ENCODE measurements at regions not wholly inside any gene's neighbourhood (a gene's known extent, or its start where the extent isn't known, plus 50 kb on each side); places are given as distances from the start of the nearest gene placed in this dataset.

DNA sequence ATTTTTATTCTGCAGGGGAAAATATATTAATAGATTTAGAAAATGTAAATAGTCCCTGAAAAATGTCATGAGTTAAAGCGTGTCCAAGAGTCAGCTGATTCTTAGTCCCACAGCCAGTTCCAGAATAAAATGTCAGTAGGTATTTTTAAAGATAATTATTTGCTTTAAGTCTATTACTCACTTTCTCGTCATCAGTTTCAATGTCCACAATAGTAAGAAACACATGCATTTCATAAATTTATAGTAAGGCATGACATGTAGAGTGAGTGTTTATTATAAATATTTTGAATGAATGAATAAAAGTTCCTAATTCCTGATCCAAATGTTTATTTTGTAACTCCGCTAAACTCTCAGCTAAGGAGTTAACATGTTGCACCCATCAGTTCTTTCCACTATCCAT lies 1044.0 kb upstream of the PIK3C3 start:
- Histone ChIP-seq H3K79me2 (ENCODE audit: insufficient read depth, low read depth) (no peaks in the 10 kb centered on the region), H3K27ac (no peak overlapping the region), H2AFZ (ENCODE audit: low read depth) (no peak overlapping the region), H3K36me3 (ENCODE audit: insufficient read depth) (no peaks in the 10 kb centered on the region), H3K4me1 (ENCODE audit: low read depth, poor library complexity, severe bottlenecking) (peaks cover 7% of the 10 kb centered on the region), H3K9ac (no peak overlapping the region), H4K20me1 (ENCODE audit: insufficient read depth) (no peaks in the 10 kb centered on the region), H3K4me2 (no peak overlapping the region), H3K4me3 (IDR thresholded peaks at IDR 0.05; ENCODE audit: insufficient read depth, low read depth, low read length) (no peak overlapping the region), H3K27me3 (ENCODE audit: insufficient read depth, low read depth) (no peaks in the 10 kb centered on the region)
- TF ChIP-seq, protein P1, sequence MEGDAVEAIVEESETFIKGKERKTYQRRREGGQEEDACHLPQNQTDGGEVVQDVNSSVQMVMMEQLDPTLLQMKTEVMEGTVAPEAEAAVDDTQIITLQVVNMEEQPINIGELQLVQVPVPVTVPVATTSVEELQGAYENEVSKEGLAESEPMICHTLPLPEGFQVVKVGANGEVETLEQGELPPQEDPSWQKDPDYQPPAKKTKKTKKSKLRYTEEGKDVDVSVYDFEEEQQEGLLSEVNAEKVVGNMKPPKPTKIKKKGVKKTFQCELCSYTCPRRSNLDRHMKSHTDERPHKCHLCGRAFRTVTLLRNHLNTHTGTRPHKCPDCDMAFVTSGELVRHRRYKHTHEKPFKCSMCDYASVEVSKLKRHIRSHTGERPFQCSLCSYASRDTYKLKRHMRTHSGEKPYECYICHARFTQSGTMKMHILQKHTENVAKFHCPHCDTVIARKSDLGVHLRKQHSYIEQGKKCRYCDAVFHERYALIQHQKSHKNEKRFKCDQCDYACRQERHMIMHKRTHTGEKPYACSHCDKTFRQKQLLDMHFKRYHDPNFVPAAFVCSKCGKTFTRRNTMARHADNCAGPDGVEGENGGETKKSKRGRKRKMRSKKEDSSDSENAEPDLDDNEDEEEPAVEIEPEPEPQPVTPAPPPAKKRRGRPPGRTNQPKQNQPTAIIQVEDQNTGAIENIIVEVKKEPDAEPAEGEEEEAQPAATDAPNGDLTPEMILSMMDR (conservative IDR thresholded peaks at IDR 0.05; ENCODE audit: low read depth, low read length) = no peak

DNA sequence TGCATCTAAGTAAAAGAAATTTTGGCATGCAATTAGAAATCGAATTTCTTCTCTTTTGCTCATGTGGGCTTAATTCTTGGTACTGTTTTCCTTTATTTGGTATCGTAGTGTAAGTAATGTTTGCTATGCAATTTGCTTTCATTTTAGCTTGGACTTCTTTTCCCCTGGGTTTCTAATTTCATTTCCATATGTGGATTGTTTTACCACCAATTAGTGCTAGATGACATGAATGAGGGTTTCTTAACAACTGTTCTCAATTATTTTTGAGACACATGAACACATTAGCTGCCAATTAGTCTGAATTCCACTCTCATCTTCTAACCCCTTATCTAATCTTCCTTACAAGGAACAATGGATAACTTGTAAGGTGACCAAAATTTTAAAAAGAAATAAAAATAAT lies 1047.2 kb upstream of the PIK3C3 start:
- no peak overlapping the region for H2AFZ ChIP-seq (ENCODE audit: low read depth)
- H3K36me3 ChIP-seq (ENCODE audit: insufficient read depth) = no peaks in the 10 kb centered on the region
- H3K27ac ChIP-seq = no peak overlapping the region
- H3K79me2 ChIP-seq (ENCODE audit: insufficient read depth, low read depth) = no peaks in the 10 kb centered on the region
- H3K4me1 ChIP-seq (ENCODE audit: low read depth, poor library complexity, severe bottlenecking) = peaks cover under 1% of the 10 kb centered on the region
- H4K20me1 ChIP-seq (ENCODE audit: insufficient read depth) = no peaks in the 10 kb centered on the region
- no peak overlapping the region for H3K4me2 ChIP-seq
- TF ChIP-seq, protein P1 (conservative IDR thresholded peaks at IDR 0.05; ENCODE audit: low read depth, low read length) = no peak
- H3K4me3 ChIP-seq (IDR thresholded peaks at IDR 0.05; ENCODE audit: insufficient read depth, low read depth, low read length) = no peak overlapping the region
- no peak overlapping the region for H3K9ac ChIP-seq
- no peaks in the 10 kb centered on the region for H3K27me3 ChIP-seq (ENCODE audit: insufficient read depth, low read depth)

DNA sequence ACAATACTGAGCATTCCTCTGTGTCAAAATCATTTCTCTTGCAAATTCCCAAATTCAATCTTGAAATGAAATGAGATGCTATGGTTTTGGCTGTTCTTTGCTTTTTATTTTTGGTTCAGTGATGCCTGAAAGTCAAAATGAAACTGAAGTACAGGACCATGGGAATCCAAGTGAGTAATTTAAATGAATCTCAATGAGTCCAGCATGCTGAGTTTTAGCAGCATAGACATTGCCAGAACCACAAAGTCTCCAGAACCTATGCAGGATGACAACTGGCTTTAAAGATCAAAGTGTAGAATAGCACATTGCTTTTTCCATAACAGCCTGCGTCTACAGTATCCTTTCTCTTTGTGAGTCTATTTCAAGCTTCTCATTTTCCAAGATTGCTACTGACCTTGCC lies 1050.7 kb upstream of the PIK3C3 start:
- H3K9ac ChIP-seq = no peak overlapping the region
- no peaks in the 10 kb centered on the region for H3K36me3 ChIP-seq (ENCODE audit: insufficient read depth)
- H3K4me2 ChIP-seq = no peak overlapping the region
- no peaks in the 10 kb centered on the region for H3K79me2 ChIP-seq (ENCODE audit: insufficient read depth, low read depth)
- H4K20me1 ChIP-seq (ENCODE audit: insufficient read depth) = no peaks in the 10 kb centered on the region
- no peaks in the 10 kb centered on the region for H3K4me1 ChIP-seq (ENCODE audit: low read depth, poor library complexity, severe bottlenecking)
- H3K27ac ChIP-seq = no peak overlapping the region
- H3K4me3 ChIP-seq (IDR thresholded peaks at IDR 0.05; ENCODE audit: insufficient read depth, low read depth, low read length) = no peak overlapping the region
- H3K27me3 ChIP-seq (ENCODE audit: insufficient read depth, low read depth) = no peaks in the 10 kb centered on the region
- H2AFZ ChIP-seq (ENCODE audit: low read depth) = no peak overlapping the region
- TF ChIP-seq, protein P1 (conservative IDR thresholded peaks at IDR 0.05; ENCODE audit: low read depth, low read length) = no peak

DNA sequence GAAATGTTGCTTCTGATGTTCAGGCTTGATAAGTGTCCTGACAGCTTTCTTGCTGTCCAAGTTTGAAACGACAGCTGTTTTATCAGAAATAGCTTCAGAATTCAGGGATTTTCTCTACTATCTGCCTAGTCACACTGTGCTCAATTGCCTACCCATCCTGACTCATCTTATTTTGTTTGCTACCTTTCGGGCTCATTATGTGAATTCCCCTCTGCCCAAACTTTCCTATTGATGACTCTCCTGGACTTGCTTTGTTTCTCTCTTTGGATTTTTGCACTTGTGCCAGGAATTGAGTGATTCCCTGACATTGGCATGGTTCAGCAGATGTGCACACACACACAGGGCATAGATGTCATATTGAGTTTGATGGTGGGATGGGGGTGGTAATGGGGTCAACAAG lies 1052.6 kb upstream of the PIK3C3 start:
- Histone ChIP-seq H2AFZ (ENCODE audit: low read depth) (no peak overlapping the region), H4K20me1 (ENCODE audit: insufficient read depth) (no peaks in the 10 kb centered on the region)
- TF ChIP-seq, protein P1 (conservative IDR thresholded peaks at IDR 0.05; ENCODE audit: low read depth, low read length) = no peak

More for the DNA sequence above, 1052.6 kb upstream of the PIK3C3 start:
- no peak overlapping the region for H3K9ac ChIP-seq
- H3K27me3 ChIP-seq (ENCODE audit: insufficient read depth, low read depth) = no peaks in the 10 kb centered on the region
- no peaks in the 10 kb centered on the region for H3K36me3 ChIP-seq (ENCODE audit: insufficient read depth)
- H3K4me3 ChIP-seq (IDR thresholded peaks at IDR 0.05; ENCODE audit: insufficient read depth, low read depth, low read length) = no peak overlapping the region
- H3K27ac ChIP-seq = no peak overlapping the region
- H3K4me1 ChIP-seq (ENCODE audit: low read depth, poor library complexity, severe bottlenecking) = no peaks in the 10 kb centered on the region
- no peak overlapping the region for H3K4me2 ChIP-seq
- H3K79me2 ChIP-seq (ENCODE audit: insufficient read depth, low read depth) = no peaks in the 10 kb centered on the region
